Endothelial cell of umbilical vein (primary cell): ENCODE measurements at regions not wholly inside any gene's neighbourhood (a gene's known extent, or its start where the extent isn't known, plus 50 kb on each side); places are given as distances from the start of the nearest gene placed in this dataset.

ENCODE experiments used
- BruUV-seq: library from RNA; stranded (reverse); fragments of 400-500 nt; replicated peaks from 2 replicates; lab custom pipeline; 2021; lab: Mats Ljungman, UMichigan
- CTCF ChIA-PET: fragments of 300-600, 350-600 bp; sonication (Branson Sonifier 250); formaldehyde crosslinking; loops from one replicate; lab custom pipeline; 2021; ENCODE audit warnings: antibody characterized with exemption, inconsistent platforms; lab: Charles Lee
- POLR2A ChIA-PET: fragments of 300-600, 350-600 bp; sonication (Branson Sonifier 250); formaldehyde crosslinking; loops from one replicate; lab custom pipeline; 2021; ENCODE audit warnings: antibody characterized with exemption, inconsistent platforms; lab: Charles Lee
- DNase-seq: peaks from one replicate; pipeline ENCODE4 v3.0.0-alpha.2; 2011; ENCODE audit warnings: low read depth, low spot score
- FAIRE-seq: peaks from 2 replicates; lab custom pipeline; 2011; peaks lifted over from hg19 to GRCh38; lab: Jason Lieb, UNC
- H2AFZ ChIP-seq: 2 replicates; pipeline ENCODE4 v1.6.0; 2012; ENCODE audit warnings: low read depth, low read length, control low read depth, inconsistent platforms
- H3K27ac ChIP-seq: 2 replicates; pipeline ENCODE4 v1.5.1; 2011; ENCODE audit warnings: low read depth, mild to moderate bottlenecking, control low read depth, low read length, moderate library complexity; ENCODE audit not compliant: insufficient read depth
- H3K27me3 ChIP-seq, 2 experiments: 2 replicates each; pipeline versions ENCODE4 v1.6.0 to v1.6.1; 2011; ENCODE audit warnings: low read length in 2 of 2, mixed read lengths in 1 of 2; ENCODE audit not compliant: control insufficient read depth in 2 of 2, insufficient read depth in 2 of 2
- H3K36me3 ChIP-seq, 2 experiments: 2 replicates in 1 of 2; 3 replicates in 1 of 2; pipeline ENCODE4 v1.5.1; 2011; ENCODE audit warnings: low read length in 2 of 2, mild to moderate bottlenecking in 1 of 2, moderate library complexity in 1 of 2; ENCODE audit not compliant: control insufficient read depth in 2 of 2, insufficient read depth in 2 of 2; ENCODE audit errors: extremely low read depth in 1 of 2
- H3K4me1 ChIP-seq: 3 replicates; pipeline ENCODE4 v1.5.1; 2011; ENCODE audit warnings: mild to moderate bottlenecking, low read length; ENCODE audit not compliant: control insufficient read depth, insufficient read depth; ENCODE audit errors: extremely low read depth
- H3K4me2 ChIP-seq: 2 replicates; pipeline ENCODE4 v1.6.1; 2011; ENCODE audit warnings: low read length, control low read depth, mixed read lengths; ENCODE audit not compliant: insufficient read depth
- H3K4me3 ChIP-seq, 3 experiments: fragments of 200-600 bp in 1 of 3; sonication (generic), shearing (Covaris generic) in 1 of 3; replicated peaks in 1 of 3; 2 replicates each; pipeline ENCODE4 v1.5.1; 2011 to 2016; ENCODE audit warnings: control low read depth in 3 of 3, low read length in 3 of 3, mild to moderate bottlenecking in 2 of 3, inconsistent platforms in 1 of 3, low read depth in 1 of 3, moderate library complexity in 1 of 3; ENCODE audit not compliant: insufficient read depth in 1 of 3
- H3K79me2 ChIP-seq: 2 replicates; pipeline ENCODE4 v1.6.0; 2012; ENCODE audit warnings: low read length, inconsistent platforms; ENCODE audit not compliant: control insufficient read depth, insufficient read depth
- H3K9ac ChIP-seq: replicated peaks from 2 replicates; pipeline ENCODE3; 2011; ENCODE audit warnings: low read length, control low read depth; ENCODE audit not compliant: insufficient read depth; ENCODE audit errors: extremely low read depth
- H3K9me1 ChIP-seq: replicated peaks from 3 replicates; pipeline ENCODE4 v1.6.0; 2011; ENCODE audit warnings: mild to moderate bottlenecking, low read length; ENCODE audit not compliant: control insufficient read depth, insufficient read depth; ENCODE audit errors: extremely low read depth
- H3K9me3 ChIP-seq: replicated peaks from 2 replicates; pipeline ENCODE4 v1.5.1; 2012; ENCODE audit warnings: low read length, inconsistent platforms; ENCODE audit not compliant: control insufficient read depth, insufficient read depth
- H4K20me1 ChIP-seq: replicated peaks from 2 replicates; pipeline ENCODE3; 2011; ENCODE audit warnings: mild to moderate bottlenecking, low read length; ENCODE audit not compliant: control insufficient read depth, insufficient read depth; ENCODE audit errors: extremely low read depth
- EZH2 ChIP-seq: IDR thresholded peaks from 2 replicates; pipeline ENCODE4 v1.6.1; 2012; ENCODE audit warnings: borderline replicate concordance, low read depth, mild to moderate bottlenecking, moderate library complexity, low read length, inconsistent platforms; ENCODE audit not compliant: severe bottlenecking
- FOS ChIP-seq: IDR thresholded peaks from 2 replicates; pipeline ENCODE4 v1.6.1; 2011; ENCODE audit warnings: mild to moderate bottlenecking, low read length, moderate library complexity, borderline replicate concordance; ENCODE audit not compliant: insufficient read depth
- GATA2 ChIP-seq: IDR thresholded peaks from 2 replicates; pipeline ENCODE4 v1.7.0; 2011; ENCODE audit warnings: low read depth, mild to moderate bottlenecking, moderate library complexity, mixed read lengths, low read length; ENCODE audit not compliant: insufficient read length, insufficient read depth
- JUN ChIP-seq: IDR thresholded peaks from 2 replicates; pipeline ENCODE4 v1.6.1; 2011; ENCODE audit warnings: borderline replicate concordance, low read depth; ENCODE audit not compliant: insufficient read length, insufficient read depth
- MYC ChIP-seq: IDR thresholded peaks from one replicate; pipeline ENCODE4 v1.6.1; 2011; ENCODE audit warnings: mild to moderate bottlenecking, low read depth, low read length
- POLR2A ChIP-seq: IDR thresholded peaks from 2 replicates; pipeline ENCODE4 v1.6.1; 2012; ENCODE audit warnings: low read depth, mild to moderate bottlenecking, control low read depth, low read length
- POLR2AphosphoS5 ChIP-seq: IDR thresholded peaks from 2 replicates; pipeline ENCODE4 v1.6.1; 2012; ENCODE audit warnings: low read depth, mild to moderate bottlenecking, control low read depth, low read length, moderate library complexity; ENCODE audit not compliant: insufficient read depth
- dilution Hi-C: fragments of 300-500 bp; cut with MboI; formaldehyde crosslinking; loops from one replicate; pipeline ENCODE4 v1.15.0; 2019; ENCODE audit warnings: low sequenced_read_pairs; ENCODE audit not compliant: extremely low pct_ligation_motif_present
- intact Hi-C: fragments of 100-400 bp; cut with micrococcal nuclease; formaldehyde crosslinking; loops from one replicate; pipeline ENCODE4 v1.10.0; 2022
- TF ChIP-seq, protein P1 (sequence below), 2 donors: IDR thresholded peaks; 1 replicate in 1 of 2; 2 replicates in 1 of 2; pipeline ENCODE4 v1.5.1; 2011; ENCODE audit warnings: low read length in 2 of 2, mild to moderate bottlenecking in 2 of 2, moderate library complexity in 2 of 2, control low read depth in 1 of 2, inconsistent platforms in 1 of 2, low read depth in 1 of 2; ENCODE audit not compliant: insufficient read depth in 1 of 2; ENCODE audit errors: extremely low read depth in 1 of 2
- TF ChIP-seq, protein P2 (sequence below): IDR thresholded peaks from 2 replicates; pipeline ENCODE4 v1.6.1; 2011; ENCODE audit not compliant: insufficient read depth, insufficient read length

DNA sequence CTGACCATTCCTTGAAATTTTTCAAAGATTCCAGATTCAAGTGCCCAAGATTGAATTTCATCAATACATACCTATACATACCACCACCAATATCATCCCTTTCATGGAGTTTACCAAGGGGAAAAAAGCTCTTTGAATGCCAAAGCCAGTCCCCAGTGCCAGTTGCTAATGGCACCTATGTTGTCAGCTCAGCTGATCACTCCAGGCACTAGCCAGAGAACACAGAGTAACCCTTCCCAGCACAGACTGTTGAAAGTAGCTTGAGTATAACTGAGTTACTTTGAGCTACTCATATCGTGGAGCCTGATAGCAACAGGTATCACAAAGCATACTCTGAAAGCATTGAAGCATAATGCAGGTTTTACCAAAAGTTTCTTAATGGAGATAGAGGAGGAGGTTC is 133.9 kb upstream of the NFIA start:
- Histone ChIP-seq H3K9ac (no peak overlapping the region), H3K9me3 (no peaks in the 10 kb centered on the region), H3K36me3 (no peaks in the 10 kb centered on the region), H3K27me3 (no peaks in the 10 kb centered on the region), H3K27ac (peak overlapping the region; percentile 54), H2AFZ (peak overlapping the region; percentile 52), H3K4me1 (peaks cover 29% of the 10 kb centered on the region), H4K20me1 (no peaks in the 10 kb centered on the region), H3K4me2 (peak overlapping the region; percentile 44), H3K9me1 (no peaks in the 10 kb centered on the region), H3K4me3 (no peak overlapping the region), H3K79me2 (no peaks in the 10 kb centered on the region)
- dilution Hi-C loops (no loop called here), intact Hi-C loops (no loop called here)
- BruUV-seq: no TSS peak
- TF ChIP-seq, protein P1, sequence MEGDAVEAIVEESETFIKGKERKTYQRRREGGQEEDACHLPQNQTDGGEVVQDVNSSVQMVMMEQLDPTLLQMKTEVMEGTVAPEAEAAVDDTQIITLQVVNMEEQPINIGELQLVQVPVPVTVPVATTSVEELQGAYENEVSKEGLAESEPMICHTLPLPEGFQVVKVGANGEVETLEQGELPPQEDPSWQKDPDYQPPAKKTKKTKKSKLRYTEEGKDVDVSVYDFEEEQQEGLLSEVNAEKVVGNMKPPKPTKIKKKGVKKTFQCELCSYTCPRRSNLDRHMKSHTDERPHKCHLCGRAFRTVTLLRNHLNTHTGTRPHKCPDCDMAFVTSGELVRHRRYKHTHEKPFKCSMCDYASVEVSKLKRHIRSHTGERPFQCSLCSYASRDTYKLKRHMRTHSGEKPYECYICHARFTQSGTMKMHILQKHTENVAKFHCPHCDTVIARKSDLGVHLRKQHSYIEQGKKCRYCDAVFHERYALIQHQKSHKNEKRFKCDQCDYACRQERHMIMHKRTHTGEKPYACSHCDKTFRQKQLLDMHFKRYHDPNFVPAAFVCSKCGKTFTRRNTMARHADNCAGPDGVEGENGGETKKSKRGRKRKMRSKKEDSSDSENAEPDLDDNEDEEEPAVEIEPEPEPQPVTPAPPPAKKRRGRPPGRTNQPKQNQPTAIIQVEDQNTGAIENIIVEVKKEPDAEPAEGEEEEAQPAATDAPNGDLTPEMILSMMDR (IDR thresholded peaks at IDR 0.05; ENCODE audit: extremely low read depth in 1 of 2, insufficient read depth in 1 of 2, low read depth in 1 of 2, low read length in 2 of 2): no peak
- TF ChIP-seq FOS (no peak), POLR2A (no peak), MYC (no peak), EZH2 (no peak), GATA2 (no peak), POLR2AphosphoS5 (no peak), JUN (no peak)
- TF ChIP-seq, protein P2, sequence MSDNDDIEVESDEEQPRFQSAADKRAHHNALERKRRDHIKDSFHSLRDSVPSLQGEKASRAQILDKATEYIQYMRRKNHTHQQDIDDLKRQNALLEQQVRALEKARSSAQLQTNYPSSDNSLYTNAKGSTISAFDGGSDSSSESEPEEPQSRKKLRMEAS: no peak
- CTCF ChIA-PET: interaction anchor here (0.6 to 1.7 kb wide), 7 partner anchors 11 to 667 kb away, joined by 3 to 7 read pairs (median 5); no protein-coding TSS in a partner anchor
- DNase-seq (no peak), FAIRE-seq (no peak)
- POLR2A ChIA-PET: interaction anchor here (1.0 kb wide), 1 partner anchor 11 kb away, joined by 5 read pairs; no protein-coding TSS in a partner anchor
